ENCODE measurements at regions not wholly inside any gene's neighbourhood (a gene's known extent, or its start where the extent isn't known, plus 50 kb on each side); places are given as distances from the start of the nearest gene placed in this dataset.

- TF ChIP-seq, protein P1, sequence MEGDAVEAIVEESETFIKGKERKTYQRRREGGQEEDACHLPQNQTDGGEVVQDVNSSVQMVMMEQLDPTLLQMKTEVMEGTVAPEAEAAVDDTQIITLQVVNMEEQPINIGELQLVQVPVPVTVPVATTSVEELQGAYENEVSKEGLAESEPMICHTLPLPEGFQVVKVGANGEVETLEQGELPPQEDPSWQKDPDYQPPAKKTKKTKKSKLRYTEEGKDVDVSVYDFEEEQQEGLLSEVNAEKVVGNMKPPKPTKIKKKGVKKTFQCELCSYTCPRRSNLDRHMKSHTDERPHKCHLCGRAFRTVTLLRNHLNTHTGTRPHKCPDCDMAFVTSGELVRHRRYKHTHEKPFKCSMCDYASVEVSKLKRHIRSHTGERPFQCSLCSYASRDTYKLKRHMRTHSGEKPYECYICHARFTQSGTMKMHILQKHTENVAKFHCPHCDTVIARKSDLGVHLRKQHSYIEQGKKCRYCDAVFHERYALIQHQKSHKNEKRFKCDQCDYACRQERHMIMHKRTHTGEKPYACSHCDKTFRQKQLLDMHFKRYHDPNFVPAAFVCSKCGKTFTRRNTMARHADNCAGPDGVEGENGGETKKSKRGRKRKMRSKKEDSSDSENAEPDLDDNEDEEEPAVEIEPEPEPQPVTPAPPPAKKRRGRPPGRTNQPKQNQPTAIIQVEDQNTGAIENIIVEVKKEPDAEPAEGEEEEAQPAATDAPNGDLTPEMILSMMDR (conservative IDR thresholded peaks at IDR 0.05; ENCODE audit: low read depth in 2 of 2) = no peak
- TF ChIP-seq CREB1 (CRISPR knock-in tag; IDR thresholded peaks at IDR 0.05; ENCODE audit: low read depth) (no peak), JUNB (IDR thresholded peaks at IDR 0.05; ENCODE audit: unreplicated experiment) (no peak), POLR2AphosphoS5 (IDR thresholded peaks at IDR 0.05; ENCODE audit: low read depth) (no peak)
Observed at GRCh38 chr22:25282346-25282670, 62.9 kb downstream of the CRYBB2 start.

Data from GM23338 (cell line).